PC-3 (cell line): ENCODE measurements at regions not wholly inside any gene's neighbourhood (a gene's known extent, or its start where the extent isn't known, plus 50 kb on each side); places are given as distances from the start of the nearest gene placed in this dataset.
"Not testable (repeated sequence)": the region's sequence is repeated elsewhere in the genome, so short reads cannot be mapped to it uniquely, and the experiment has no call there.

Source experiments
- EZH2 ChIP-seq: fragments of 300-600 bp; sonication (generic); IDR thresholded peaks from one replicate; pipeline ENCODE4 v1.6.1; 2017; ENCODE audit warnings: antibody characterized with exemption, mild to moderate bottlenecking, low read length; ENCODE audit not compliant: unreplicated experiment
- EZH2phosphoT487 ChIP-seq: fragments of 300-600 bp; sonication (generic); IDR thresholded peaks from 2 replicates; pipeline ENCODE4 v1.6.1; 2018; ENCODE audit warnings: mild to moderate bottlenecking, antibody characterized with exemption, low read length, borderline replicate concordance
- TF ChIP-seq, protein P1 (sequence below): fragments of 300-600 bp; sonication (generic); conservative IDR thresholded peaks from 2 replicates; pipeline ENCODE4 v1.5.1; 2017; ENCODE audit warnings: antibody characterized with exemption, low read depth, mild to moderate bottlenecking, low read length

GRCh38 chr9:43138909-43139308 lies 955.5 kb downstream of the SPATA31A6 start:
- TF ChIP-seq, protein P1, sequence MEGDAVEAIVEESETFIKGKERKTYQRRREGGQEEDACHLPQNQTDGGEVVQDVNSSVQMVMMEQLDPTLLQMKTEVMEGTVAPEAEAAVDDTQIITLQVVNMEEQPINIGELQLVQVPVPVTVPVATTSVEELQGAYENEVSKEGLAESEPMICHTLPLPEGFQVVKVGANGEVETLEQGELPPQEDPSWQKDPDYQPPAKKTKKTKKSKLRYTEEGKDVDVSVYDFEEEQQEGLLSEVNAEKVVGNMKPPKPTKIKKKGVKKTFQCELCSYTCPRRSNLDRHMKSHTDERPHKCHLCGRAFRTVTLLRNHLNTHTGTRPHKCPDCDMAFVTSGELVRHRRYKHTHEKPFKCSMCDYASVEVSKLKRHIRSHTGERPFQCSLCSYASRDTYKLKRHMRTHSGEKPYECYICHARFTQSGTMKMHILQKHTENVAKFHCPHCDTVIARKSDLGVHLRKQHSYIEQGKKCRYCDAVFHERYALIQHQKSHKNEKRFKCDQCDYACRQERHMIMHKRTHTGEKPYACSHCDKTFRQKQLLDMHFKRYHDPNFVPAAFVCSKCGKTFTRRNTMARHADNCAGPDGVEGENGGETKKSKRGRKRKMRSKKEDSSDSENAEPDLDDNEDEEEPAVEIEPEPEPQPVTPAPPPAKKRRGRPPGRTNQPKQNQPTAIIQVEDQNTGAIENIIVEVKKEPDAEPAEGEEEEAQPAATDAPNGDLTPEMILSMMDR = not testable (repeated sequence)
- not testable (repeated sequence) for TF ChIP-seq EZH2, EZH2phosphoT487
